ENCODE measurements at regions not wholly inside any gene's neighbourhood (a gene's known extent, or its start where the extent isn't known, plus 50 kb on each side); places are given as distances from the start of the nearest gene placed in this dataset.

DNA sequence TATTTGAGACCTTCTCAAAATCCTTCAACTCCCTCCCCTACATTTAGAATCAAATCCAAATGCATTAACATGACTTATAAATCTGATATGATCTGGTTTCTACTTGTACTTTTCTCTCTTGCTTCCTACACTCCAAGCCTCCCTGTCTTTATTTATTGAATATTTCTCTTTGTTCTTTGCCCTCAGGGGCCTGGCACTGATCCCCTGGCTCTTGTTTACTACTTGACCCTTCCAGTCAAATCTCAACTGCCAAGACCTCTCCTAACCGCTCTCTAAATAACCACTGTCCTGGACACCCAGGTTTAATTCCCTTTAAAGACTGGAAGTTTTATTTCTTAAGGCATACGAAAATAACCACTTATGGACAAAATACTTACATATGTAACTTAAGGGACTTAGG is 248.9 kb downstream of the CHRM3 start:
- no peak for DNase-seq (ENCODE audit: low spot score)
- TF ChIP-seq, protein P1, sequence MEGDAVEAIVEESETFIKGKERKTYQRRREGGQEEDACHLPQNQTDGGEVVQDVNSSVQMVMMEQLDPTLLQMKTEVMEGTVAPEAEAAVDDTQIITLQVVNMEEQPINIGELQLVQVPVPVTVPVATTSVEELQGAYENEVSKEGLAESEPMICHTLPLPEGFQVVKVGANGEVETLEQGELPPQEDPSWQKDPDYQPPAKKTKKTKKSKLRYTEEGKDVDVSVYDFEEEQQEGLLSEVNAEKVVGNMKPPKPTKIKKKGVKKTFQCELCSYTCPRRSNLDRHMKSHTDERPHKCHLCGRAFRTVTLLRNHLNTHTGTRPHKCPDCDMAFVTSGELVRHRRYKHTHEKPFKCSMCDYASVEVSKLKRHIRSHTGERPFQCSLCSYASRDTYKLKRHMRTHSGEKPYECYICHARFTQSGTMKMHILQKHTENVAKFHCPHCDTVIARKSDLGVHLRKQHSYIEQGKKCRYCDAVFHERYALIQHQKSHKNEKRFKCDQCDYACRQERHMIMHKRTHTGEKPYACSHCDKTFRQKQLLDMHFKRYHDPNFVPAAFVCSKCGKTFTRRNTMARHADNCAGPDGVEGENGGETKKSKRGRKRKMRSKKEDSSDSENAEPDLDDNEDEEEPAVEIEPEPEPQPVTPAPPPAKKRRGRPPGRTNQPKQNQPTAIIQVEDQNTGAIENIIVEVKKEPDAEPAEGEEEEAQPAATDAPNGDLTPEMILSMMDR (IDR thresholded peaks at IDR 0.05; ENCODE audit: borderline replicate concordance, control extremely low read depth, extremely low read depth, insufficient read depth, missing control alignments): no peak
- in situ Hi-C loops (cut with MboI; ENCODE audit: low sequenced_read_pairs, unreplicated experiment): no loop called here

DNA sequence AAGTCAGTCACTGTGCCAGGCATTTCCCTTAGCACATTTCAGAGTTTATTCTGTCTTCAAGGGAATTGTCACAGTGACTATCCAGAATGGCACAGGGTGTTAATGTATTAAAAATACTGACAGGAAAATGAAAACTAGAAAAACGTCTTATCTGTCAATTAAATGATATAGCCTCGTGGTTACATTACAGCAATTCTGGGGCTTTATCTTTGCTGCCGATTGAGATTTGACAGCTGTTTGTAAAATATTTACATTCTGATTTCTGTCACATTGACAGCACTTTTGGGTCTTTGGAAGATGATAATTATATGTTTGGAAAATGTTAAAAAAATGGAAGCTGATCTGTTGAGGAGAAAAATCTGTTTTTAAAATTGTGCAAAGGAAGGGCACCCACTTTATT is 250.0 kb downstream of the CHRM3 start:
- in situ Hi-C loops (cut with MboI; ENCODE audit: low sequenced_read_pairs, unreplicated experiment): no loop called here
- TF ChIP-seq, protein P1 (IDR thresholded peaks at IDR 0.05; ENCODE audit: borderline replicate concordance, control extremely low read depth, extremely low read depth, insufficient read depth, missing control alignments): no peak
- no peak for DNase-seq (ENCODE audit: low spot score)

DNA sequence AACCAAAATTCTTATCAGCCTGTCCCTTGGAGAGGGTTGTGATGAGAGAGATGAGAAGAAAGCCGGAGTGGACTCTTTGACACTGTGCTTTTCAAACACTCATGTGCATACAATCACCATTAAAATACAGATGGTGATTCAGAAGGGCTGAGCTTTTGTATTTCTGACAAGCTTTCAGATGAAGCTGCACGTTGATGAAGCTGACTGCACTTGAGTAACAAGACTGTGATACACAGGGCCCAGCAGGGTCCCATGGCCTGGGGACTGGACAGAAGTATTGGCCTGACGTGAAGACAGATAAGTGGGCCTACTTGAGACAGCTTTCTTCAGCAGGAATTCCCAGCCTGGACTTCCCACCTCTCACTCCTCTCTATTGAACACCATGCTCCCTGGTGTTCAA is 258.2 kb downstream of the CHRM3 start:
- in situ Hi-C loops (cut with MboI; ENCODE audit: low sequenced_read_pairs, unreplicated experiment): no loop called here
- TF ChIP-seq, protein P1 (IDR thresholded peaks at IDR 0.05; ENCODE audit: borderline replicate concordance, control extremely low read depth, extremely low read depth, insufficient read depth, missing control alignments): no peak
- no peak for DNase-seq (ENCODE audit: low spot score)

DNA sequence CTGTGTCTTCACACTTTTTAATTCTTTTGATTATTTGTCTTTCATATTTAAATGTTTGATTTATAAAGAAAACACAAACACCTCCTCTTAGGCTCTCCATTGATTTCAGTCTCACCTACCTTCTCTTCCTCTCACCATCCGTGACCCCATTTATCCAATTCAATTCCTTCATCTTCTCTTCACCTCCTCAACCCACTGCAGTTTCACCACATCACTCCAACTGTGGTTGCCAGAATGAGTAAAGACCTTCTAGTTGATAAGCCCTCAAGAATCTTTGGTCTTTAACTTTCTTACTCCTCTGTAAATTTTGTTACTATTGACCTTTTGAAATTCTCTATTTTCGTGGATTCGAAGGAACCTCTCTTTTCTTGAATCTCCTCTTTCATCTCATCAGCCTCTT is 260.7 kb downstream of the CHRM3 start:
- TF ChIP-seq, protein P1 (IDR thresholded peaks at IDR 0.05; ENCODE audit: borderline replicate concordance, control extremely low read depth, extremely low read depth, insufficient read depth, missing control alignments): no peak
- in situ Hi-C loops (cut with MboI; ENCODE audit: low sequenced_read_pairs, unreplicated experiment): no loop called here
- no peak for DNase-seq (ENCODE audit: low spot score)

DNA sequence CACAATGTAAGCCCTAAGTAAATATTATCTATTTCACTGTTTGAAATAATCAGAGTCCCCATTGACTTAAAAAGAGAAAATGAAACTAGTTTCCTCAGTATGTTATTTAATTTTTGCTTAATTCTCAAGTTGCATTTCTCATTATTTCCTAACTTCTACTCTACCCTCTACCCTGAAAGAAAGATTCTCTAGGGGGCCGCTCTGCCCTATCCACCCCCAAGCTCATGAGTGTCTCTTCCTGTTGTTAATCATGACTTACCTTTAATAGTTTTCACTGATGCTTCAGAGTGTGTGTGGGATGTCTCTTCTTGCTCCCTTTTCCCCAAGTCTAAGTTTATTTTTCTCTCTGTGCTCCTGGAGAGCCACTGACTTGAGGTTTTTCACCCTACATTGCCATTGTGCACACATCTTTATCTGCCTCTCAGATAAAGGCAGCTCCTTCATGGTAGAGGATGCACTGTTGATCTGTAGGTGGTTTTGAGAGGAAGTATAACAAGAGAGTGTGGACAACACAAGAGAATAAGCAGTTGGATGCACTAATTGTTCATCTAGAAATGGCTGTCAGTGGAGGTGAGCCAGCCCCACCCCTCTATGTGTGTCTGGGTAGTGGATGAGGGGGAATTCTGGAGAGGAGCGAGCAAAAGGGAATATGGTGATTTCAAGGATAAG is 261.7 kb downstream of the CHRM3 start:
- in situ Hi-C loops (cut with MboI; ENCODE audit: low sequenced_read_pairs, unreplicated experiment): no loop called here
- no peak for DNase-seq (ENCODE audit: low spot score)

DNA sequence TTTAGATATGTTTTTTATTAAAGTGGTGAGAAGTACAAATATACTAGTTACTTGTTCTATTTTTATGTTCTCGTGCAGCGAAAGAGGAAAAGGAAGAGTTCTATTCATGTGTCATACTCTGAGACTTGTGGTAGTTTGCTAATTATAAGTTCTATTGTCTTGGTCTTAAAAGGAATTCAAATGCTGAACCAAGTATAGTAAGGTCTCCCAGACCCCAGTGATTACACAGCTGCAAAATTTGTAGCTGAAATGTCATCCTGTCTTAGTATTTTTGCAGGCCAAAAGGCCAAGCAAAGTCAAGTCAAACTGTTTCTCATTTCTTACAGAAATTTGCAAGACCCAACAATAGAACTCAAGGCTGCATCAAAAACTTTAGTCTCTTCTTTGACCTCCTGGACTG is 268.7 kb downstream of the CHRM3 start:
- no peak for DNase-seq (ENCODE audit: low spot score)
- in situ Hi-C loops (cut with MboI; ENCODE audit: low sequenced_read_pairs, unreplicated experiment): no loop called here
- TF ChIP-seq, protein P1 (IDR thresholded peaks at IDR 0.05; ENCODE audit: borderline replicate concordance, control extremely low read depth, extremely low read depth, insufficient read depth, missing control alignments): no peak

More for the DNA sequence above, 261.7 kb downstream of the CHRM3 start:
- TF ChIP-seq, protein P1 (IDR thresholded peaks at IDR 0.05; ENCODE audit: borderline replicate concordance, control extremely low read depth, extremely low read depth, insufficient read depth, missing control alignments): no peak
